ENCODE measurements at regions not wholly inside any gene's neighbourhood (a gene's known extent, or its start where the extent isn't known, plus 50 kb on each side); places are given as distances from the start of the nearest gene placed in this dataset.

DNA sequence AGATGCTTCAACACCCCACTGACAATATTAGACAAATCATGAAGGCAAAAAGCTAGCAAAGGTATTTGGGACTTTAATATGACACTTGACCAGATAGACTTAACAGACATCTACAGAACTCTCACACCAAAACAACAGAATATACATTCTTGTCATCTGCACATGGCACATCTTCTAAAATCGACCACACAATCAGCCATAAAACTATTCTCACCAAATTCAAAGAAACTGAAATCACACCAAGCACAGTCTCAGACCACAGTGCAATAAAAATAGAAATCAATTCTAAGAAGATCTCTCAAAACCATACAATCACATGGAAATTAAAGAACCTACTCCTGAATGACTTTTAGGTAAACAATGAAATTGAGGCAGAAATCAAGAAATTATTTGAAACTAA, 340.8 kb downstream of the PPP1R2C start:
- H3K4me1 ChIP-seq (ENCODE audit: control insufficient read depth, insufficient read depth, low read length) = no peaks in the 10 kb centered on the region
- TF ChIP-seq ZFHX2 (tag by site-specific recombination; conservative IDR thresholded peaks at IDR 0.05) (no peak), ZBTB21 (tag by site-specific recombination; IDR thresholded peaks at IDR 0.05) (no peak)
- ChIA-PET POLR2A (no interaction called here), CTCF (no interaction called here)
- no peak overlapping the region for H3K27ac ChIP-seq (ENCODE audit: extremely low read depth, low read depth, low read length)
- no peaks in the 10 kb centered on the region; the same call in 1 of the 2 replicates for H3K9me3 ChIP-seq (ENCODE audit: control insufficient read depth, insufficient read depth, low read depth, low read length)
- no peak overlapping the region for H3K4me3 ChIP-seq (ENCODE audit: low read depth, low read length)
- no peaks in the 10 kb centered on the region for H3K36me3 ChIP-seq (ENCODE audit: control insufficient read depth in 2 of 2, insufficient read depth in 1 of 2, low read length in 2 of 2)

GRCh38 chrX:42434458-42435166, 343.4 kb downstream of the PPP1R2C start:
- ChIA-PET POLR2A (no interaction called here), CTCF (no interaction called here)
- Histone ChIP-seq H3K4me3 (ENCODE audit: low read depth, low read length) (no peak overlapping the region), H3K4me1 (ENCODE audit: control insufficient read depth, insufficient read depth, low read length) (no peaks in the 10 kb centered on the region), H3K36me3 (ENCODE audit: control insufficient read depth in 2 of 2, insufficient read depth in 1 of 2, low read length in 2 of 2) (no peaks in the 10 kb centered on the region), H3K9me3 (ENCODE audit: control insufficient read depth, insufficient read depth, low read depth, low read length) (no peaks in the 10 kb centered on the region; the same call in 1 of the 2 replicates), H3K27ac (ENCODE audit: extremely low read depth, low read depth, low read length) (no peak overlapping the region)
- TF ChIP-seq ZNF692 (tag by site-specific recombination; IDR thresholded peaks at IDR 0.05) (no peak), ZNF24 (tag by site-specific recombination; IDR thresholded peaks at IDR 0.05) (no peak), ZNF610 (tag by site-specific recombination; IDR thresholded peaks at IDR 0.05; ENCODE audit: borderline replicate concordance) (no peak), ZNF175 (tag by site-specific recombination; IDR thresholded peaks at IDR 0.05) (no peak), ZNF335 (tag by site-specific recombination; conservative IDR thresholded peaks at IDR 0.05) (no peak), ZNF776 (tag by site-specific recombination; IDR thresholded peaks at IDR 0.05; ENCODE audit: borderline replicate concordance) (no peak)
- TF ChIP-seq, protein P1, sequence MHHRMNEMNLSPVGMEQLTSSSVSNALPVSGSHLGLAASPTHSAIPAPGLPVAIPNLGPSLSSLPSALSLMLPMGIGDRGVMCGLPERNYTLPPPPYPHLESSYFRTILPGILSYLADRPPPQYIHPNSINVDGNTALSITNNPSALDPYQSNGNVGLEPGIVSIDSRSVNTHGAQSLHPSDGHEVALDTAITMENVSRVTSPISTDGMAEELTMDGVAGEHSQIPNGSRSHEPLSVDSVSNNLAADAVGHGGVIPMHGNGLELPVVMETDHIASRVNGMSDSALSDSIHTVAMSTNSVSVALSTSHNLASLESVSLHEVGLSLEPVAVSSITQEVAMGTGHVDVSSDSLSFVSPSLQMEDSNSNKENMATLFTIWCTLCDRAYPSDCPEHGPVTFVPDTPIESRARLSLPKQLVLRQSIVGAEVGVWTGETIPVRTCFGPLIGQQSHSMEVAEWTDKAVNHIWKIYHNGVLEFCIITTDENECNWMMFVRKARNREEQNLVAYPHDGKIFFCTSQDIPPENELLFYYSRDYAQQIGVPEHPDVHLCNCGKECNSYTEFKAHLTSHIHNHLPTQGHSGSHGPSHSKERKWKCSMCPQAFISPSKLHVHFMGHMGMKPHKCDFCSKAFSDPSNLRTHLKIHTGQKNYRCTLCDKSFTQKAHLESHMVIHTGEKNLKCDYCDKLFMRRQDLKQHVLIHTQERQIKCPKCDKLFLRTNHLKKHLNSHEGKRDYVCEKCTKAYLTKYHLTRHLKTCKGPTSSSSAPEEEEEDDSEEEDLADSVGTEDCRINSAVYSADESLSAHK (tag by site-specific recombination; IDR thresholded peaks at IDR 0.05) = no peak
- TF ChIP-seq, protein P2, sequence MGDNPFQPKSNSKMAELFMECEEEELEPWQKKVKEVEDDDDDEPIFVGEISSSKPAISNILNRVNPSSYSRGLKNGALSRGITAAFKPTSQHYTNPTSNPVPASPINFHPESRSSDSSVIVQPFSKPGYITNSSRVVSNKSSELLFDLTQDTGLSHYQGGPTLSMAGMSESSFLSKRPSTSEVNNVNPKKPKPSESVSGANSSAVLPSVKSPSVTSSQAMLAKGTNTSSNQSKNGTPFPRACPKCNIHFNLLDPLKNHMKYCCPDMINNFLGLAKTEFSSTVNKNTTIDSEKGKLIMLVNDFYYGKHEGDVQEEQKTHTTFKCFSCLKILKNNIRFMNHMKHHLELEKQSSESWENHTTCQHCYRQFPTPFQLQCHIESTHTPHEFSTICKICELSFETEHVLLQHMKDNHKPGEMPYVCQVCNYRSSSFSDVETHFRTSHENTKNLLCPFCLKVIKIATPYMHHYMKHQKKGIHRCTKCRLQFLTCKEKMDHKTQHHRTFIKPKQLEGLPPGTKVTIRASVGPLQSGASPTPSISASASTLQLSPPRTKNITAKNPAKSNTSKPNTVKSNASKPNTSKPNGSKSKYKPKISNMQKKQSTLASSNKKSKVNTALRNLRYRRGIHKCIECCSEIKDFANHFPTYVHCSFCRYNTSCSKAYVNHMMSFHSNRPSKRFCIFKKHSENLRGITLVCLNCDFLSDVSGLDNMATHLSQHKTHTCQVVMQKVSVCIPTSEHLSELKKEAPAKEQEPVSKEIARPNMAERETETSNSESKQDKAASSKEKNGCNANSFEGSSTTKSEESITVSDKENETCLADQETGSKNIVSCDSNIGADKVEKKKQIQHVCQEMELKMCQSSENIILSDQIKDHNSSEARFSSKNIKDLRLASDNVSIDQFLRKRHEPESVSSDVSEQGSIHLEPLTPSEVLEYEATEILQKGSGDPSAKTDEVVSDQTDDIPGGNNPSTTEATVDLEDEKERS (tag by site-specific recombination; IDR thresholded peaks at IDR 0.05) = no peak

DNA sequence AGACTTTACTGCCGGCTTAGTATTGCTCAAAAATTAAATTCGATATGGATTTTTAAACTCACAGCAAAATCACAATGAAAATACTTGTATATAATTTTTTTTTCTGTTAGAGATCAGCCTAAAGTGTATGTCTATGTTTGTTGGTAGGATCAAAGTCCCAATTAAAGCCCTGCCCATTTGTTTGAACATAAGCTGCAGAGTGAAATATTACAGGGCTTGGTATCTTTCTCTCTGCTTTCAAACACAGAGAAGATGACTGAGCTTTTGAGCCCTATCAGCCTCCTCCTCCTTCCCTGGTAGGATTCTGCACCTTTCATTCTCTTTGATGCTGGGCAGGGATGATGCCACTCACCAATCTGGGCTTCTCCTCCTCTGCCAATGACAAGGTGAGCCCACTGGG, 345.4 kb downstream of the PPP1R2C start:
- CTCF ChIA-PET = interaction anchor here (0.6 kb wide), 2 partner anchors 177 to 236 kb away, joined by 3 read pairs; no protein-coding TSS in a partner anchor
- no peak for TF ChIP-seq ZNF248 (tag by site-specific recombination; IDR thresholded peaks at IDR 0.05)
- no peak for TF ChIP-seq GLI2 (tag by site-specific recombination; IDR thresholded peaks at IDR 0.05; ENCODE audit: borderline replicate concordance, low read depth)
- TF ChIP-seq ZNF114 (tag by site-specific recombination; IDR thresholded peaks at IDR 0.05) = no peak
- no peak for TF ChIP-seq ZNF140 (tag by site-specific recombination; IDR thresholded peaks at IDR 0.05)
- no peak for TF ChIP-seq ZNF600 (tag by site-specific recombination; IDR thresholded peaks at IDR 0.05)
- TF ChIP-seq, protein P3, sequence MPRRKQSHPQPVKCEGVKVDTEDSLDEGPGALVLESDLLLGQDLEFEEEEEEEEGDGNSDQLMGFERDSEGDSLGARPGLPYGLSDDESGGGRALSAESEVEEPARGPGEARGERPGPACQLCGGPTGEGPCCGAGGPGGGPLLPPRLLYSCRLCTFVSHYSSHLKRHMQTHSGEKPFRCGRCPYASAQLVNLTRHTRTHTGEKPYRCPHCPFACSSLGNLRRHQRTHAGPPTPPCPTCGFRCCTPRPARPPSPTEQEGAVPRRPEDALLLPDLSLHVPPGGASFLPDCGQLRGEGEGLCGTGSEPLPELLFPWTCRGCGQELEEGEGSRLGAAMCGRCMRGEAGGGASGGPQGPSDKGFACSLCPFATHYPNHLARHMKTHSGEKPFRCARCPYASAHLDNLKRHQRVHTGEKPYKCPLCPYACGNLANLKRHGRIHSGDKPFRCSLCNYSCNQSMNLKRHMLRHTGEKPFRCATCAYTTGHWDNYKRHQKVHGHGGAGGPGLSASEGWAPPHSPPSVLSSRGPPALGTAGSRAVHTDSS (tag by site-specific recombination; IDR thresholded peaks at IDR 0.05) = no peak
- no peak for TF ChIP-seq ZNF785 (tag by site-specific recombination; IDR thresholded peaks at IDR 0.05)
- TF ChIP-seq BCL6B (tag by site-specific recombination; IDR thresholded peaks at IDR 0.05) = no peak
- TF ChIP-seq, protein P4, sequence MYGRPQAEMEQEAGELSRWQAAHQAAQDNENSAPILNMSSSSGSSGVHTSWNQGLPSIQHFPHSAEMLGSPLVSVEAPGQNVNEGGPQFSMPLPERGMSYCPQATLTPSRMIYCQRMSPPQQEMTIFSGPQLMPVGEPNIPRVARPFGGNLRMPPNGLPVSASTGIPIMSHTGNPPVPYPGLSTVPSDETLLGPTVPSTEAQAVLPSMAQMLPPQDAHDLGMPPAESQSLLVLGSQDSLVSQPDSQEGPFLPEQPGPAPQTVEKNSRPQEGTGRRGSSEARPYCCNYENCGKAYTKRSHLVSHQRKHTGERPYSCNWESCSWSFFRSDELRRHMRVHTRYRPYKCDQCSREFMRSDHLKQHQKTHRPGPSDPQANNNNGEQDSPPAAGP (tag by site-specific recombination; IDR thresholded peaks at IDR 0.05) = no peak
- no peaks in the 10 kb centered on the region for H3K4me1 ChIP-seq (ENCODE audit: control insufficient read depth, insufficient read depth, low read length)
- POLR2A ChIA-PET = no interaction called here
- H3K27ac ChIP-seq (ENCODE audit: extremely low read depth, low read depth, low read length) = no peak overlapping the region
- no peaks in the 10 kb centered on the region for H3K36me3 ChIP-seq (ENCODE audit: control insufficient read depth in 2 of 2, insufficient read depth in 1 of 2, low read length in 2 of 2)
- no peak overlapping the region for H3K4me3 ChIP-seq (ENCODE audit: low read depth, low read length)
- no peaks in the 10 kb centered on the region; the same call in 1 of the 2 replicates for H3K9me3 ChIP-seq (ENCODE audit: control insufficient read depth, insufficient read depth, low read depth, low read length)

Data from HEK293 (cell line).